CD4-positive, alpha-beta T cell treated with Interleukin-15 for 1 hour (primary cell): ENCODE measurements at regions not wholly inside any gene's neighbourhood (a gene's known extent, or its start where the extent isn't known, plus 50 kb on each side); places are given as distances from the start of the nearest gene placed in this dataset.
"Not testable (repeated sequence)": the region's sequence is repeated elsewhere in the genome, so short reads cannot be mapped to it uniquely, and the experiment has no call there.

Experiments used
- DNase-seq: peaks from one replicate; pipeline ENCODE4 v3.0.0-alpha.2; 2020

DNA sequence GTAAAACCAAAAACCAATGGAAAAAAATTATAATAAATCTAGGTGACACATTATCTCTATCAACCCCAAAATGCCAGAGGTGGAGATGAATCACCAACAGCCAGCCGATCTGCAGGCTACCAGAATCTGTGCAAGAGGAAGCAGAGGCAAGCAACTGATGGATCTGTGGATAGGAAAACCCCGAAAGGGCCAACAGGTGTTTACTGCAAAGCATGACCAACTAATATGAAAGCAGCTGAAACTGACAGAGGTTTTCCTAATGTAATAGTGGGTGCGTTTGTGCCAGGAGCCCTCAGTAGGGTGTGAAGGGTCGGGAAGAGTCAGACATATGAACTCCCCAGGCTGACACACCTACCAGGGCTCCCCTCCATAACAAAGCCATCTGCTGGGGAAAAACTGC, 554.6 kb downstream of the RFC3 start:
- DNase-seq: no peak

DNA sequence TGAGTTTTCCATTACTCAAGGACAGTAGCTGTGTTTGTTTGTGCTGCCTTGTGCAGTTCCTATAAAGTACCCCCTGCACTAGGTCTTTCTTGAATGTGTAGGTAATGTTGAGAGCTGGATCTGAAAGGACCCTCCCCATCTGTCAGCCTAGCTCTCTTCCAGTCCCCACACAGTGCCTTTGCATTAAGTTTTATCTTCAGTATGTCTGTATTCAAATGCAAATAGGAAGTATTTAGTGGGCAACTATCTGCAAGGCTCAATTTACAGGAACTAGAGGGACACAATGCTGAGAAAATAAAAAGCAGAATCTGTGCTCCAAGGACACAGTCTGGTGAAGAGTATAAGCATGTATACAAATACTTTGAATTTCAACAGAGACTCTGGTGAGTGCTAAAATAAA, 558.5 kb downstream of the RFC3 start:
- no peak for DNase-seq

DNA sequence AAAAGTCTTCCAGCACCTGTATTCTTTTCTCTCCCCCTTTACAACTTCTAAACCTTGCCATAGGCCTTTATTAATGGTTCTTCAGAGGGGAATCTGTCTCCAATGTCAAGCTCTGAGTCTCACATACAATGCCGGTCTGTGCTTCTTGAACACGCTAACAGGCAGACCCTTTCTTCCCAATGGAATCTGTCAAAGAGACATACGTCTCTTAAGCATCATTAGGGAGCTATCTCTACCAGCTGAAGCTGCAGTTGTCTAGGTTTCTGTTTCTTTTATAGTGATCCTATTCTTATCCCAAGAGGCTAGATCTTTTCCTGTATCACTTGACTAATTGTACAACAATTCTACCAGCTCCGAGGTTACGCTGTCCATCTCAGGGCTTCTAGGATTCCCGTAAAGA, 560.8 kb upstream of the NBEA start:
- no peak for DNase-seq

DNA sequence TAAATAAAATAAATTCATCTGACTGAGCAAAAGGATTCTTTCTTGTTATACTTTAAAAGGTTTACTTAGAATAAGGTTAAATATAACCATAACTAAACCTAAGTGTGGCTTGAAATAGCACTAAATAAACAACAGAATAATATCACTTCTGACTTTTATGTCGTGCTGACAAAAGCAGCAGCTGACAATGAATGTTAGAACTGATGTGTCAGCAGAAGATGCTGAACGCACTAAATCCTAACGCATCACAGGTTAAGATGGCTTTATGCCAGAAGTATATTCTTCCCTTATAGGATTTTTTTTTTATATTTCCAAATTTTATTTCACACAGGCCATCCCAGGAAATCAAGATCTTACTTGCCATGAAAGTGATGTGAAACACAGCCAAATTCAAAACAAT, 558.3 kb upstream of the NBEA start:
- no peak for DNase-seq

DNA sequence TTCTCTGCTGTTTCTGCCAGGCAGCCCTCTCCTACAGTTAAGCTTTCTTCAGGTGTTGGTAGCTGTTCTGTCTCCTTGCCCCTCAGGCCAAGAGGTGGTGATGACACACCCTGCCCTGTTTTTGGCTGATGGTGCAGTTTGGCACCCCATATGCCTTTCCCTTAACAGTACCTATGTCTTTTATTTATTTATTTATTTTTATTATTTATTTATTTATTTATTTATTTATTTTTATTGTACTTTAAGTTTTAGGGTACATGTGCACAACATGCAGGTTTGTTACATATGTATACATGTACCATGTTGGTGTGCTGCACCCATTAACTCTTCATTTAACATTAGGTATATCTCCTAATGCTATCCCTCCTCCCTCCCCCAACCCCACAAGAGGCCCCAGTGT, 555.8 kb upstream of the NBEA start:
- DNase-seq: not testable (repeated sequence)

DNA sequence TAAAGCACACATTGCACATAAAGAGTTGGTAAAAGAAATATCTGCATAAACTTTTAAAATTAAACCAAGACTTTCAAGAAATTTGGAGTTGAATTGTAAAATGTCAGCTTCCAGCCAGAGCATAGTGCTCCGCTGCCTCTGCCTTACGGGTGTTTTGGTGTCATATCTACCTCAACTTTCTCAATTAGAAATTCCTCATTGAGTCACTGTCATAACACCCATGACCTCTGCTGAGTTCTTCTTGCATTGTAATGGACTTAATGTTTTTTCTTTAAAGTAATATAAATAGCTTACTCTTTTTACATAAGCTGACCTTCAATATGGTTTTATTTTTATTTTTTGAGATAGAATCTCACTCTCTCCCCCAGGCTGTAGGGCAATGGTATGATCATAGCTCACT, 551.0 kb upstream of the NBEA start:
- no peak for DNase-seq

DNA sequence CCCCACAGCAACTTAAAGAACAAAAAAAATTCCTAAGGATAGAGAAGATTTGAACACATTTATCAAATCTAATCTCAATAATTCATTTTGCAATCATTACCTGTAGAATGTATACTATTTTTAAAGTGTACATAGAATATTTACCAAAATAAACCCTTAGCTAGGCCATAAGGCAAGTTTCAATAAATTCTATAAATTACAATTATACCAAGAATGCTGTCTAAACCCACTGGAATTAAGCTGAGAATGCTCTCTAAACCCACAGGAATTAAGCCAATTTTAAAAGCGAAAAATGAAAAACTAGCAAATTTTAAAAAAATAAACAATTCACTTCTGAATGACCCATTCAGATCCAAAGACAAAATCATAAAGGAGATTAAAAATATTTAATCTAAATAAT, 540.4 kb upstream of the NBEA start:
- DNase-seq: no peak

DNA sequence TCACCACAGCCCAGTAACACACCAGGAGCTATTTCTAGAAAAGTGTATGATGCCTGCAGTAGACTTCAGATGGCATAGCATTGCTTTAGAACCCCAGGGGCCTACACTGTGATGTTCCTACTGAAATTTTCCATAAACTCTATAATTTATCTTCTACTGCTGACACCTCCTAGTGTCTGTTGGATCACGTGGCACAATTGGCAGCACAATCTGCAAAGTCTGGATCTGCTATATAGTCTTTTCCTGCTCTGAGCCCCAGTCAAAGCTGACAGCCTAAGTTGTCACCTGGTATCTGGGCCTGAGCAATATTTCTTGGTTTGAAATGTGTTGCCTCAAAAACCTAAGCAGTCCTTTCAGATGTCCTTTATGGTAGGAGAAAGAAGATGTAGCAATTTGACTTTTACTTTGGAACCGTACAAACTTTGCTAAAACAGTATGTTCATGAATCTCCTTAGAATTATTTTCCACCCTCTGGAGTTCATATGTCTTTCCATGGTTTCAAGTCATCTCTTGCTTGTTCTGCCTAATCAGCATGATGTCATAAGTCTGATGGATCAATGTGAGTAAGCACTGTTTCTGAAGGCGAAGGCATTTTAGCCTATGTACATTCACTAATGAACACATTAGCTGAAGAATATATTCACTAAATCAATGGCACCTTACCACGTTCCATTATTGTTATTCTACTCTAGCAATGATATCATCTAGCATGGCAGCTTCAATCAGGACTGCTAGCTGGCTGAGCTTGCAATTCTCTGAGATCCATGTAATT, 536.5 kb upstream of the NBEA start:
- no peak for DNase-seq

DNA sequence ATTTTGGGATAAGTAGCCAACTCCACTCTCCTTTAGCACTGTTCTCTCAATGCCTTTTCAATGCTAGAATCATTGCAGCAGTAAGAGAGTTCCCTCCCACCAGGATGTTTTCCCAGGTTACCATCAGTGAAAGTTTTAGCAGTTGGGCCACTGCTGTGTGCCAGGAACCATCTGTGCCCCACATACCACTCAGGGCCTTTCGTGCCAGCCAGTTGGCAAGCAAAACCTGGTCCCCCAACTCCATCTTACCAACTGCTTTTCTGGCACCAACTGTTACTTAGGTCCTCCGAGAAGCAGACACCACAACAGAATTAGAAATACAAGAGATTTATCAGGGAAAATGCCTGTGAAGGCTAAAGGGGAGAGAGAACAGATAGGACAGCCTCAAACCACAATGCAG, 533.4 kb upstream of the NBEA start:
- DNase-seq: no peak

DNA sequence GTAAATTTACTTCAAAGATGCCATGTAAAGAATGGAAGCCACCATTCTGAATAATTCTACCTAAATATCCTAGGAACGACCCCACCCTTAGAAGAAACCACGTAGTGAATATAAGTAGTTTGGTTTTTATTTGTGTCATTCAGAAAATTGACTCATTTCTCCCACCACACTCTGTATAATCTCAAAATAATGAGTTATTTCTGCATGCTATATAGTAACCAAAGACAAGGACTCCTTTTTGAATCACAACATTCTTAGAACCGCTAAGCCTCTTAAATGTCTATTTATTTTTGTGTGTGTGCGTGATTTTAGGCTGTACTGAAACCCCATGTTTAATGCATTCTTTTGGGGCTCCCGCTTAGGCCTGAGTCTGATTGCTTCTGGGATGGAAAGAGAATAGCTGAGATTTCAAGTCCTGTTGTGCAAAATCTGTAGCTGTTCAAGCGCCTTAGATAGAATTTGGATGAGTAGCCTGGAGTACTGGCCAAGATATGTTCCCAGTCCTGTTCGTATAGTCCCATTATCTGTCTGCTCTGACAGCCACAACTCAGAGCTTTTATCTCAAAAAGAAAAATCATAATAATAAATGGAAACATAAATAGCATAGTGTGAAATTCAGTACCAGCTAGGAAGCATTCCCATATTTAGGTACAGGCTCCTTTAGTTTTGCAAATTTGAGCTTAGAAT, 532.4 kb upstream of the NBEA start:
- DNase-seq: no peak

DNA sequence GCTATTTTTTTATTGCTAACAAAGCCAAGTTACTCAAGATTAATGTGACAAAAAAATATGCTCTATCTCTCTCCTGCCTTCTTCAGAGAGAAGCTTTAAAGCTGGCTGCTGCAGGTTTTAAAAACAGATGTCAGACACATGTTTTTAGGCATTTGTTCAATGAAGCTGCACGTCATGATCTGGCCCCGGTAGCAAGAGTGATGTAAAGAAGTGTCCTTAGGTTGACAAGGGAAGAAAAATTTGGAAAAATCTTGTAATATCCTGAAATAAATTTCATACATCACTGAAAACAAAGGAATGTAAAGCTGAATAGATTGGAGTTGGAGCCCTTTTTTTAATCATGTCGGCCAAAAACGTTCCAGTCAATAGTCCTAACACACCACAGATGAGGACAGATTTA, 531.4 kb upstream of the NBEA start:
- no peak for DNase-seq

DNA sequence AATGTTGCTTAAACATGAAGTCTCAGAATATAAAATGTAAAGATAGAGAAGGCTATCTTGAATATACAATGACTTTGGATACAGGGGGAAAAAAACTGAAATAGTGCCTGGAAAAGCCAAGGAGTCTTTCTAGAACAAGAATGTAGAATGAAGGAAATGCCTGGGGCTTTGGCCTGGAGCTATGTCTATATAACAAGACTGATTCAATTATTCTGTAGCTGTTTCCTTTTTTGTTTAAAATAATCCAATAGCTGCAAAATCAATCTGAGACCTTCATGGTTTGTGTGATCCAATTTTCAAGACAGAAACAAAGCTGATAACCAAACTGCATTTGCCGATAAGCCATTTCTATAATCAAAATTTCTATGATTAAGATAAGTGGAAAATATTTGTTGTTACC, 530.9 kb upstream of the NBEA start:
- DNase-seq: no peak

DNA sequence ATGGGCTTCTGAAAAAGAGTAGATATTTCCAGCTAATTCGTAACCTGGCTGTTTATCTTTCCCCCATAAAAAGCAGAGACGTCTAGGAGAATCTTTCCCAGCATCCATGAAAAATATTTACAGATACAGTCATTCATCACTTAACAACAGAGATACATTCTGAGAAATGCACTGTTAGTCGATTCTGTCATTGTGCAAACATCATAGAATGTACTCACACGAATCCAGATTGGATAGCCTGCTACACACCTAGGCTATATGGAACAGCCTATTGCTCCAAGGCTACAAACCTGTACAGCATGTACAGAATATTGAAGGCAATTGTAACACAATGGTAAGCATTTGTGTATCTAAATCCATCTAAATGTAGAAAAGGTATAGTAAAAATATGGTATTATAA, 530.2 kb upstream of the NBEA start:
- no peak for DNase-seq

DNA sequence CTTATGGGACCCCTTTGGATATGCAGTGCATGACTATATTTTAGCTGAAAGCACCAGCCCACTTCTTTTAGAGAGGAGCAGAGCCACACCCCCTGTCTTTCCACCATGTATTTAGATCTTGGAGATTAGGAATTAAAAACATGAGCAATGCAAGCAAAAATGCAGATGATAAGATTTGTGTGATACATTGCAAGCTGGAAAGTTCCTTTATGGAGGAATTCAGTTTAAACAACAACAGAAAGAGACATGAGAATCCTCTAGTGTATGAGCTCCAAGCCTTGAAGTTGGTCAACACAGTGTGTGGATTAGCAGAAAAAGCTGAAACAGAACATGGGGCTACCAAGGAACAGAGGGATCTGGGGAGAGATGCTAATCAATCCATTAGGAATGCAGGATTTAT, 529.8 kb upstream of the NBEA start:
- DNase-seq: no peak

DNA sequence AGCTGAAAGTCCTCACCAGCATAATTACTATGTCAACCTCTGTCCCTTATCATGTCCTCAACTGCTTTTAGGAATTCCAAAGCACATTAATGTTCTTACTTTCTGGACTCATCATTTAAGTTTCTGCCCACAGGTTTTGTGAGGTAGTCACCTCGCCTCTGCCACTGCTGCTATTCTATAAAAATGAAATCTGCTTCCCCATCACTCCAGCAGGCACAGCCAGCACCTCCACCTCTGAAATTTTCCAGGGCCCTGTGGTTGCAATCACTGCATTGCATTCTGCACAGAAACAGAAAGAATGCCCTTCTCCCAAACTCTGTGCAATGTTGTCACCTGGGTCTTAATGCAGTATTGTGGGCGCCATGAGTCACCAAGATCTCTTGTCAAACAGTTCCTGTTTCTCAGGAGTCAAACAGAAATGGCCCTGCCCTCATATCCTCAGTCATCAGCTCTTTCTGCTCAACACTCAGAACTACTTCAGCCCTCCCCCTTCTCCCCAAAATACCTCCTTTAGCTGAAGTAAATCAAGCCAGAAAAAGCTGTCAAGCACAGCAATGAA, 529.2 kb upstream of the NBEA start:
- no peak for DNase-seq

DNA sequence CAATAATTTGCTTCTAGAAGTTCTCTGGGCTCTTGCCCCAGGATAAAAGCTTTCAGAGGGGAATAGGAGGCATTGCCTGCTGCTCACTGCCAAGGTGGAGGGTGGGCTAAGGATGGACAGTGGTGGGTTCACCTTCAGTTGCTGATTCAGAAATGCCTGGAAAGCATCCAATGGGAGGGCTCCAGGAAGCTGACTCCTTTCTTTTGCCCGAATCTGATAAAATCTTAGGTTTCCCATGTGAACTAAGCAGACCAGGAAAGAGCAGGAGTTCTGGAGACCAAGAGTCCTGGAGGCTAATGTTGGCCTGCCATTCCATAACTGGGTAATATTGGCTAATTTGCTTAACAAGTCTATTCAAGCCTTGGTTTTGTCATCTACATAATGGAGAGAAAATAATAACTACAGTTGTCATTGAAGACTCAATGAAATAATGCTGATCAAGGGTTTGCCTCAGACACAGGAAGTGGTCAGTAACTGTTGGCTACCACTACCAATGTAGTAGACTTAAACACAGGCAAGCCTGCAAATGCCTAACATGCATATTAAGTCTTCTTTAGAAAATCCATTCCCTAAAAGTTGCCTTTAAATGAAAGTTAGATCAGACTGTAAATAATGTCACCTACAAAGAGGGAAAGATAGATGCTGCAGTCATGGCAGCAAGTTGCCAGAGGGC, 528.4 kb upstream of the NBEA start:
- no peak for DNase-seq

DNA sequence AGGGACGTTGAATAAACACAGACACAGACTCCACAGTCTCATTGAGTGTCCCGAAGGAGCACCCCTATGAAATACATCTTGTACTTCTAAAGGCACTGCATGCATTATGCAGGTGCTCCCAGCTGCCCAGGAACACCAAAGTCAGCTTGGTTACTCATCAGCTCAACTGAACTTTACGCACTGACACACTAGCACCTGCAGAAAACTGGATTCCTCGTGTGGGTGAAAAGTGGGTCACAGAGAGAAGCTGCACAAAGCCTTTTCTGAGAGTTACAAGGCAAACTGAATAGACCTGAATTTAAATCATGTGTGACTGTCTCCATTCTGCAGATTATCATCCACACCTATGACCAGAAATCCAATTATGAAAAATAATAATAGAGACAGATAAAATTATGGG, 527.5 kb upstream of the NBEA start:
- DNase-seq: no peak

DNA sequence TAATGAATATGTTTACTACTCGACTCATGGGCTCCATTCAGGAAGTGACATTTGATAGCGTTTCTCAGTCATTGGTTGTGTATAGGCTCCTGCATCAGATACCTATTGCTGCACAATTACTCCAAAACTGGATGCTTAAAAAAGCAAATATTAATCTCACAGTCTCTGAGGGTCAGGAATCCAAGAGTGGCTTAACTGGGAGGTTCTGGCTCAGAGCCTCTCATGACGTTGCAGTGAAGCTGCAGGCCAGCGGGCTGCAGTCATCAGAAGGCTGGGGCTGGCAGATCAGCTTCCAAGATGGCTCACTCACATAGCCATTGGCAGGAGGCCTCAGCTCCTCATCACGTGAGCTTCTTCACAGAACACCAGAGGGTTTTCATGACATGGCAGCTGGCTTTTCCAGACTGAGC, 525.1 kb upstream of the NBEA start:
- DNase-seq: no peak

DNA sequence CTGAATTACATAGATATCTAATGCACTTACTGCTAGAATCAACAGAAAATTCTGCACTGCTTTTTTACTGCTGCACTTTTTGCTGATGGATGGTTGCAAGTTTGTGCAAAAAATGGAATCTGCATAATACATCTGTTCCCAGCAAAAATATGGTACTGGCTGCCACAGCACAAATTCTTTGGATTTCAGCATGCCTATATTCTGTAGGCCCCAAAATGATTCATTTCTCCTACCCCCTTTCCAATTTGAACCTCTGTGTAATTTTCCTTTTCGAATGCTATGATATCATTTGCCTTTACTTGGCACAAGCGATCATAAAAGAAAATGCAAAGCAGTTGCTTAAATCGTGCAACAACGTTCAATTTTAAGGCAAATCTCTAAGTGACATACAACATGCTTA, 524.2 kb upstream of the NBEA start:
- DNase-seq: no peak

DNA sequence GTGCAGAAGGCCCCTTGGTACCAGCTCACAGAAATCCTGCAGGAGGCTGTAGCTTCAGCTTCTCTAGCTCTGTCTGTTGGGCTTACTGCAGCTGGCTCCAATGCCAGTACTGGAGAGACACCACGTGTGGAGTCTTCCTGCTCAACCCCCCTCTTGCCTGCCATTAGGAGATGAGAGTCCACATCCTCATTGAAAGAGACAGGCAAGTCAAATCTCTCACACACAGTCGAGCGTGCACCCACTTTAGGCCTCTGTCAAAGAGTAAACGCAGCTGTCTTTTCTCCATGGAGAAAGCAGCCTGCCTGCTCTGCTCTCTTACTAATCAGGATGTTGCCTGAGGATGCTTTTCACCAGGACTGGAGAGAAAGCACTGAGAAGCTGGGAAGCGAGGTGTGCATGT, 523.0 kb upstream of the NBEA start:
- no peak for DNase-seq

DNA sequence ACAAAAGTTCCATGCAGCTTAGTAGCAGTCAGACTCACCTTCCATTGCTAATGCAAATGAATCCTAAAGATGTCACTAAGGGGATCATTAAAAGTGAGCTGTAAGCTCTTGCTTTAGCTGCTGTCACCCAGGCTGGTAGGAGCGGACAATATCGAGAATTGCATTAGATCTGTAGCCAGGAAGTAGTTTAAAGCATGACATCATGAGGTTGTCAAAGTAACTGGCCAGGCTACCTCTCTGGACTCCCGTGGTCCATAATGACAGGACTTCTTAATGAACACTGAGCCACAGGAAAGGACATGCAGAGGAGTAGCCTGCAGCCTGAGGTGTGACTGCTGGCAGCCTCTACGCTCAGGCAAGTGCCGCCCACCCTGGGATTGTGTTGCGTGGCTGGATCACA, 522.3 kb upstream of the NBEA start:
- no peak for DNase-seq

DNA sequence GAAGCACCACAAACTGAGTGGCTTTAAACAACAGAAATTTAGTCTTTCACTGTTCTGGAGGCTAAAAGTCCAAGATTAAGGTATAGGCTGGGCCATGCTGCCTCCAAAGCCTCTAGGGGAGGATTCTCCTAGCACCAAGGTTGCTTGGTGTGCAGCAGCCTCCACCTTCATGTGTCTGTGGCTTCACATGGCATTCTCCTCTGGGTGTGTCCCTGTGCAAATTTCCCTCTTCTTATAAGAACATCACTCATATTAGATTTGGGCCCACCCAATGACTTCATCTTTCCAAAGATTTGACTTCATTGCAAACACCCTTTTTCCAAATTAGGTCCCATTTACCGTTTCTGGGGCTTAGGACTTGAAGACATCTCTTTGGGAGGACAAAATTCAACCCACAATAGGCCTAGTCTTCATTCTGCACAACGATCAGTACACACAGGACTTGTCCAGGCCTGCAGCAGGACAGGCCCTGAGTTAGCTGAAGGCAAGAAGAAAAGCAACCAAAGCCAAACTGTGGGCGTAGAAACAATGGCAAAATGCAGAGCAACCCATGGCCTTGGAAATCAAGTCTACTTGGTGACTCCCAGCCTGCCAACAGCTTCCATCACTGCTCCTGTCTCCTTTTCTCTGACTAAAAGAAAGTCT, 521.2 kb upstream of the NBEA start:
- DNase-seq: no peak

DNA sequence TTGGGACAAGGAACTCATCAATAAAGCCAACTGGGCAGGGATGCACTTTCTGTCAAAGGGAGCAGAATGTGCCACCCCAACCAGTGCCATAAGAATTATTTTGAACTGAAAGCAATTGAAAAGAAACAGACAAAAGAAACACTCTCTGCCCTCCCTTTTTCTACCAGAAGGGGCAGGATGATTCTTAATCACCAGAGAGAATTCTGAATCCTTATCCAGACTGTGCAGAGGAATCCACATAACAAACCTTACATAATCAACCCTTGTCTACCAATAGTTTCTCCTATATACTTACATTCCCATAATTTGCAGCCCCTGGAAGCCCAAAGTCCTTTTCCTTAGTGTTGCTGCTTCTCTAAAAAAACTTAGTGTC, 520.7 kb upstream of the NBEA start:
- no peak for DNase-seq
